BJ (cell line): ENCODE measurements at regions not wholly inside any gene's neighbourhood (a gene's known extent, or its start where the extent isn't known, plus 50 kb on each side); places are given as distances from the start of the nearest gene placed in this dataset.

Source experiments
- CTCF ChIA-PET: fragments of 350-600 bp; formaldehyde crosslinking; extraction: SDS; loops from one replicate; lab custom pipeline; 2021; ENCODE audit warnings: antibody characterized with exemption, inconsistent platforms; lab: Yijun Ruan, JAX
- POLR2A ChIA-PET: fragments of 300-600 bp; sonication (Branson Sonifier 250); formaldehyde crosslinking; extraction: SDS; loops from one replicate; lab custom pipeline; 2021; ENCODE audit warnings: antibody characterized with exemption; lab: Charles Lee
- DNase-seq: peaks from one replicate; pipeline ENCODE4 v3.0.0-alpha.2; 2011; ENCODE audit warnings: low read depth
- H3K27me3 ChIP-seq: 2 replicates; pipeline ENCODE4 v1.6.0; 2011; ENCODE audit warnings: low read length; ENCODE audit not compliant: control insufficient read depth, insufficient read depth
- H3K36me3 ChIP-seq: 2 replicates; pipeline ENCODE4 v1.5.1; 2011; ENCODE audit warnings: low read length; ENCODE audit not compliant: control insufficient read depth, insufficient read depth
- H3K4me3 ChIP-seq: 2 replicates; pipeline ENCODE4 v1.5.1; 2011; ENCODE audit warnings: low read depth, mild to moderate bottlenecking, control low read depth, low read length
- CTCF ChIP-seq: IDR thresholded peaks from 2 replicates; pipeline ENCODE4 v1.5.1; 2011; ENCODE audit warnings: low read depth, mild to moderate bottlenecking, control low read depth, inconsistent platforms, low read length, moderate library complexity; ENCODE audit not compliant: insufficient read depth

GRCh38 chr9:13022756-13023155, 247.9 kb downstream of the LURAP1L start:
- Histone ChIP-seq H3K36me3 (no peaks in the 10 kb centered on the region), H3K27me3 (no peaks in the 10 kb centered on the region), H3K4me3 (no peak overlapping the region)
- DNase-seq = no peak
- no peak for TF ChIP-seq CTCF
- CTCF ChIA-PET = no interaction called here
- POLR2A ChIA-PET = no interaction called here

GRCh38 chr9:13023498-13023897, 248.7 kb downstream of the LURAP1L start:
- CTCF ChIA-PET = no interaction called here
- DNase-seq = no peak
- H3K36me3 ChIP-seq = no peaks in the 10 kb centered on the region
- H3K27me3 ChIP-seq = no peaks in the 10 kb centered on the region
- POLR2A ChIA-PET = no interaction called here
- H3K4me3 ChIP-seq = no peak overlapping the region
- TF ChIP-seq CTCF = no peak

GRCh38 chr9:13026956-13027355, 252.1 kb downstream of the LURAP1L start:
- Histone ChIP-seq H3K4me3 (no peak overlapping the region), H3K27me3 (no peaks in the 10 kb centered on the region), H3K36me3 (no peaks in the 10 kb centered on the region)
- ChIA-PET POLR2A (no interaction called here), CTCF (interaction anchor here (1.6 kb wide), 1 partner anchor 9 kb away, joined by 3 read pairs; no protein-coding TSS in a partner anchor)
- no peak for DNase-seq
- no peak for TF ChIP-seq CTCF

- no peak for DNase-seq
- POLR2A ChIA-PET = no interaction called here
- H3K36me3 ChIP-seq = no peaks in the 10 kb centered on the region
- H3K4me3 ChIP-seq = no peak overlapping the region
- CTCF ChIA-PET = no interaction called here
- no peak for TF ChIP-seq CTCF
- no peaks in the 10 kb centered on the region for H3K27me3 ChIP-seq
Observed at GRCh38 chr9:13027879-13028278, 251.6 kb downstream of the MPDZ start.

GRCh38 chr9:13032585-13032984, 246.9 kb downstream of the MPDZ start:
- ChIA-PET CTCF (interaction anchor here (0.6 to 3.8 kb wide), 9 partner anchors 14 to 1398 kb away, joined by 3 to 19 read pairs (median 3); no protein-coding TSS in a partner anchor), POLR2A (no interaction called here)
- no peak for TF ChIP-seq CTCF
- H3K27me3 ChIP-seq = no peaks in the 10 kb centered on the region
- DNase-seq = no peak
- H3K4me3 ChIP-seq = no peak overlapping the region
- no peaks in the 10 kb centered on the region for H3K36me3 ChIP-seq
